NCI-H146 (cell line): ENCODE measurements at regions not wholly inside any gene's neighbourhood (a gene's known extent, or its start where the extent isn't known, plus 50 kb on each side); places are given as distances from the start of the nearest gene placed in this dataset.

Experiments
- DNase-seq: peaks from one replicate; lab custom pipeline; 2025; lab: John Stamatoyannopoulos, UW

DNA sequence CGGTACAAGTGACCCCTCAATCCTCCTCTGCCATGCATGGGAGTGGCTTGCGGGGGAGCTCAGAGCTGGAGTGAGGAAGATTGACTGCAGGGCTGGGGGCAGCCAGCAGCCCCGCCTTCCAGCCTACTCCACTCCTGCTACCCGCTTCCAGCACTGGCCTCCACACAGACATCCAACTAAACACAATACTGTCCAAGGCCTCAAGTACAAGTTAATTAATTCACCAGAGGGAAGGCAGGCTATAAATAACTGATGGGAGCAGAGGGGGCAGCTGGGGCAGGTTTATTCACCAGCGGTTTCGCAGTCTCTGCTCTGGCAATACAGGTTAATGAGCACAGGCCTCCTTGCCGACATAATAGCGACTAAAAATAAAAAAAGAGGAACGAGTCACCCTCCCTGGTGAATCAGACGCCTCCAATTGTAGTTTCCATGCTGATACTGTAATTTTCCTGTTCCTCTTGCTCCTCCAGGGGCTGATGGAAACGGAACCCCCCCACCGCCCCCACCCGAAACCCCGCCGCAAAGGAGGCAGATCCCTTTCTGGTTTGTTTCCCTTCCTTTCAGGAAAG is 166.4 kb upstream of the TLE3 start:
- peak; percentile 55 for DNase-seq

GRCh38 chr15:70262591-70263274 is 165.0 kb upstream of the TLE3 start:
- DNase-seq, result no peak

DNA sequence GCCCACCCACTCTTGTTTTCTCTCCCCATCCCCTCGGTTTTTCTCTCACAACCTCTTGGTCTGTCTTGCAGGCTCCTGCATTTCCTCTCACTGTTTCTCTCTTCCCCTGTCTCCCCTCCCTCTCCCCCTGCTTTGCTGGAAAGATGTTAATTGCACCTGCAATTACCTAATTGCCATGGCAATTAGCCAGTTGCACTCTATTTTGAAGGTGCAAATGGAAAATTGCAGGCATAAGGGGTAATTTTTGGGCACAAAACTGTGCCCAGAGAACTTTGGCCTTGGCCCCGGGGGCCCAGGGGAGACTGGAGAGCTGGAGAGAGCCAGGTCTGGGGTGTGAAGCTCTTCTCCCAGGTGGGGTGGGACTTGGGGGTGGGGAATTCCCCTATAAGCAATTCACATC is 164.5 kb upstream of the TLE3 start:
- peak; percentile 50 for DNase-seq

GRCh38 chr15:70261083-70261482 is 163.4 kb upstream of the TLE3 start:
- no peak for DNase-seq

- no peak for DNase-seq
Observed at GRCh38 chr15:70260580-70260979, 162.9 kb upstream of the TLE3 start.

DNA sequence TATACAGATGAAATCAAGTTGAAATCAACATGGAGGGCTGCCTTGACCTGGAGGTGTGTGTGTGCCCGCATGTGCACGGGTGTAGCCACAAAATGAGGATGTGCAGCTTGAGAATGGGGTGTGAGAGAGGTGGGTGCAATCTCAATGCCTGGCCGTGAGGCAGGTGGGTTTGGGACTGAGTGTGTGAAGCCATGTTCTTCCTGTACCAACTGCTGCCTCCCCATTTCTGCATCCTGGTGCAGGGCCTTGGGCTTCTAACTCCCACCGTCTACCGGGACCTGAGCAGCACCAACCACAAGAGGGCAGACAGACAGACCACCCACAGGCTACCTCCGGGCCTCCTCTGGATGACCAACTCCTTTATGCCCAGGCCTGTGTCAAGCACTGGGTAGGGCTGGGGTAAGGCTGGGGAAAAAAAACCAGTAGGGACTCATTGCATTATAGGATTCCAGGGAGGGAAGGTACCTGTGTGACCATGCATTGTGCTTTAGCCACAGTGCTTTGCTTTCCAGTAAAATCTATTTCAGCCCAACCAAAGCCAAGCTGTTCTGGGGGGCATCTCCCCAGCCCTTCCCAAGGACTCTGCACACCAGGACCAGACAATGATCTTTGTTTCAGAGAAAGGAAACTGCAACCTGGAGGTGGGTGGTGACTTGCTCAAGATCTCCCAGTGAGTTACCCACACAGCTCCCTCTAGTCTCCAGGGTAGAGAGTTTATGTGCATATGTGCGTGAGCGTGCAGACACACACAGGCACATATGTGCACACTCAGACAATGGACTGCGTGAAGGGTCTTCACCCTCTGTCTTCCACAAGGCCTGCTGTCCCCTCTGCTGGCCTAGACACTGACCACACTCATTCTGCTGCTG is 162.2 kb upstream of the TLE3 start:
- DNase-seq, result no peak

GRCh38 chr15:70259028-70259424 is 161.3 kb upstream of the TLE3 start:
- no peak for DNase-seq

DNA sequence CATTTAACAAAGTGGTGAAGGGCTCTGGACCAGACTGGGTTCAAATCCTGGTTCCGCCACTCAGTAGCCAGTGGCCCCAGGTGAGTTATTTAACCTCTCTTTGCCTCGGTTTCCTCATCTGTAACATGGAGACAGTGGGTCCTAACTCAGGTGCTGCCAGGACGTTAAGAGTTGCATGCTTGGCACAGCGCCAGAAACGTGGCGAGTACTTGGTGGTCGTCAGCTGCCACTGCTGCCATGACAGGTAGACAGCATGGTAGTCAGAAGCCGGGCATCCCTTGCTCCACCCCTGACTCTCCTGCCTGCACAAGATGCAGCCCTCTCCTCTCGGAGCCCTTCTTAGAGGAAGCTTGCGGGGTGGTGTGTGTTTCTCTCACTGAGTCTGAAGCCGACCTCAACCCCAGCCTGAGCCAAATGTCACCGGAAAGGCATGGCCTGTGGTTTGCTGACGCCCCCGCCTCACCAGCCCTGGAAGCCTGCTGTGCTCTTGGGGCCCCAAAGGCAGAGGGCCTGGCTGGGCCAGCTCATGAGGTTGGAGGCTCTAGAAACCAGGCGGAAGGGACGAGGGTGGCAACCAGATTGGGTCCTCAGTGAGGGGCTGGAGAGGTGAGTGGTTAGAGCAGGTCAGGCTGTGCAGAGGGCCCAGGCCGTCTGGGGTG is 160.8 kb upstream of the TLE3 start:
- no peak for DNase-seq

DNA sequence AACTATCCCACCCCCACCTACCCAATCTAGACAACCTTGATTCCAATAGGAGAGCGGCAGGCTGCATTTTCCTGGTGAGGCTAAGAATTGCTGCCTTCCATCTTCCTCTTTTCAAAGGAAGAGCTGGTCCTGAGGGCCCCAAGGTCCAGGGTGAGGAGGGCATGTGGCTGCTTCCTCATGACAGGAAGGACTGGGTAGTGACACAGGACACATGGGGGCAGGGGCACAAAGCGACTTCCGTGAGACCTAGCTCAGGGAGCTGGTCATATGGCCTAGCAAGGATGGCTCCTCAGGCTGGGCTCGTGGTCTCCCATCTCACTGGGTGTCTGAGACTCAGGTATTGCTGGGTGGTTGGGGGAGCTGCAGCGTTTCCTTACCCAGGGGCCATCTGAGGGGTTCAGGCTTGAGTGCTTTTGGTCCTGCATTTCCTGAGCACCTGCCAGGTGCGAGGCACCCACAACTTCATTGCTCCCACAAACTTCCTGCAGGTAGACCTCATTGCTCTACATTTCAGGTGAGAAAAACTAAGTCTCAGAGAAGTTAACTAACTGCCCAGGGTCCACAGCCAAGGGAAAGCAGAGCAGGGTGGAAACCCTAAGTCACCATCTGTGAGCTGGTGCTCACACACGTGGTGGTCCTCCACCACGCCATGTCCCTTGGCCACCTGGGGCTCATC is 160.0 kb upstream of the TLE3 start:
- no peak for DNase-seq

DNA sequence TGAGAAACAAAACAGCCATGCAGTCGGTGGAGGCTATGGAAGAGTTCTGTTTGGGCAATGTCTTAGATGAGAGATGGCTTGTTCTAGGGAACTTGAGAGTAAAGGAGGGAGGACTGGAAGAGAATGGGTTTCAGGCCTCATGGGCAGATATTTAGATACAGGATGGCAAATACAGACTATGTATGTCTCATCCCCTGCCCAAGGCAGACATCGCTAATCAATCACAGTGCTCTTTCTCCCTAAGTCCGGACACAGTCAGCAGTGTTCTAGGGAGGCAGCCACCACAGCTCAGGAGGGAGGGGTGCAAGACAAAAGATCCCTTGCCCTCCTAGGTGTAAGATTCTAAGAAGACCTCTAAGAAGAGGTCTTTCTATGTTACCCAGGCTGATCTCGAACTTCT is 159.3 kb upstream of the TLE3 start:
- DNase-seq, result no peak

- DNase-seq, result no peak
Observed at GRCh38 chr15:70254311-70254869, 156.7 kb upstream of the TLE3 start.

GRCh38 chr15:70253461-70254156 is 155.9 kb upstream of the TLE3 start:
- DNase-seq, result no peak

- no peak for DNase-seq
Observed at GRCh38 chr15:70252951-70253320, 155.2 kb upstream of the TLE3 start.

- DNase-seq, result peak; percentile 80
Observed at GRCh38 chr15:70252056-70252950, 154.6 kb upstream of the TLE3 start.

DNA sequence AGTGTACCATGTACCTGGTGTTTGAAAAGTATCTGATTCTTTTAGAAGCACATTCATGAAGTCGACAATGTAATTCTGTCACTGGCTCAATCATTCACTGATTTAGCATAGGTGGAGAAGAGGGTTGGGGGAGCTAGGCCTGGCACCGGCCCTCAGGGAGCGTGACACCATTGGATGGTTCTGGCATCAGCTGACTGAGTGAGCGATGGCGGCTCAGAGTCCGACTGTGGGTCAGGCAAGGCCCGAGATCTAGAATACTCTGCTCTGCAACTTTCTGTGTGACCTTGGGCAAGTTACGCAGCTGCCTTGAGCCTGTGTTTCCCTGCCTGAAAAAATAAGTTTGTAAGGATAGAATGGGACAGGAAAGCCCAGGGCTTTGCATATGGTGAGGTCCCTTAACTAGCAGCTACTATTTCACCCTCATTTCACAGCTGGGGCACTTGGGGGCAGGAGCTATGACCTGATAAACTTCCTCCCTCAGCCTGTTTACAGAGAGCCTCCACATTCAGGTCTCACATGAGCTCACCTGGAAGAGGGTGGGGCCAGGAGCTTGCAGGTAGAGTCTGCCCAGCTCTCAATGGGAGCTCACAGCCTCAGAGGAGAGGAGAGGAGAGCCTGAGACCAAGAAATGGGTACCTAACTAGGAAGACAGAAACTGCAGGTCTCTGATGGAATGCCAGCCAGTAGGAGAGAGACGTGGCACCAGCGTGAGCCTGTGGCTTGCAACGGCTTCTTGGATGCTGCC is 153.7 kb upstream of the TLE3 start:
- DNase-seq, result peak; percentile 69

GRCh38 chr15:70250208-70251201 is 152.8 kb upstream of the TLE3 start:
- DNase-seq, result no peak

- DNase-seq, result no peak
Observed at GRCh38 chr15:70249616-70250015, 151.9 kb upstream of the TLE3 start.
